Suprapubic skin (tissue), 3 donors: ENCODE measurements at regions not wholly inside any gene's neighbourhood (a gene's known extent, or its start where the extent isn't known, plus 50 kb on each side); places are given as distances from the start of the nearest gene placed in this dataset.

ENCODE experiments used
- POLR2A ChIP-seq, 2 donors: fragments of 450-650 bp; IDR thresholded peaks; one replicate each; pipeline ENCODE4 v1.6.1; 2017; ENCODE audit warnings: antibody characterized with exemption in 2 of 2, mild to moderate bottlenecking in 2 of 2, moderate library complexity in 2 of 2
- TF ChIP-seq, protein P1 (sequence below), 2 donors: fragments of 200-600 bp in 1 of 2; fragments of 450-650 bp in 1 of 2; sonication (generic) in 1 of 2; IDR thresholded peaks; one replicate each; pipeline ENCODE4 v1.5.1; 2016 to 2019; ENCODE audit warnings: antibody characterized with exemption in 2 of 2, mild to moderate bottlenecking in 1 of 2, moderate library complexity in 1 of 2

DNA sequence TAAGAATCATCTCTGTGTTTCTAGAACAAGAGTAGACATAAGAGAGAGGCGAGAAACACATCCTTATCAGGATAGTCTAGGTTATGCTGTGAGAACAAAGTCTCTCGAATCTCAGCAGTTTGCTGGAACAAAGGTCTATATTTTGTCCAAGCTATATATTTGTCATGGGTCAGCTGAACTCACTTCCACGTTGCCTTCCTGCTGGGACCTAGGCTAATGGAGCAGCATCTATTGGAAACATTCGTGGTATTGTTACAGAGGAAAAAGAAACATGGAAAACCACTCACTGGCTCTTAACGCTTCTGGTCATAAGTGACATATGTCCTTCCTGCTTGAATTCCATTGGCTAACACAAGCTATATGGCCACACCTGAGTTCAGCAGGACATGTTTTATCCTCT, 112.6 kb upstream of the DYRK2 start:
- TF ChIP-seq POLR2A (IDR thresholded peaks at IDR 0.05): no peak
- TF ChIP-seq, protein P1, sequence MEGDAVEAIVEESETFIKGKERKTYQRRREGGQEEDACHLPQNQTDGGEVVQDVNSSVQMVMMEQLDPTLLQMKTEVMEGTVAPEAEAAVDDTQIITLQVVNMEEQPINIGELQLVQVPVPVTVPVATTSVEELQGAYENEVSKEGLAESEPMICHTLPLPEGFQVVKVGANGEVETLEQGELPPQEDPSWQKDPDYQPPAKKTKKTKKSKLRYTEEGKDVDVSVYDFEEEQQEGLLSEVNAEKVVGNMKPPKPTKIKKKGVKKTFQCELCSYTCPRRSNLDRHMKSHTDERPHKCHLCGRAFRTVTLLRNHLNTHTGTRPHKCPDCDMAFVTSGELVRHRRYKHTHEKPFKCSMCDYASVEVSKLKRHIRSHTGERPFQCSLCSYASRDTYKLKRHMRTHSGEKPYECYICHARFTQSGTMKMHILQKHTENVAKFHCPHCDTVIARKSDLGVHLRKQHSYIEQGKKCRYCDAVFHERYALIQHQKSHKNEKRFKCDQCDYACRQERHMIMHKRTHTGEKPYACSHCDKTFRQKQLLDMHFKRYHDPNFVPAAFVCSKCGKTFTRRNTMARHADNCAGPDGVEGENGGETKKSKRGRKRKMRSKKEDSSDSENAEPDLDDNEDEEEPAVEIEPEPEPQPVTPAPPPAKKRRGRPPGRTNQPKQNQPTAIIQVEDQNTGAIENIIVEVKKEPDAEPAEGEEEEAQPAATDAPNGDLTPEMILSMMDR (IDR thresholded peaks at IDR 0.05): no peak
